Muscle of arm (tissue), 1 donor: ENCODE measurements at regions not wholly inside any gene's neighbourhood (a gene's known extent, or its start where the extent isn't known, plus 50 kb on each side); places are given as distances from the start of the nearest gene placed in this dataset.

Experiments used
- DNase-seq: peaks from one replicate; pipeline ENCODE4 v3.0.0-alpha.2; 2013

GRCh38 chr3:64316971-64317370 is 91.7 kb upstream of the PRICKLE2 start:
- DNase-seq: no peak

- no peak for DNase-seq
These were observed 86.3 kb upstream of the PRICKLE2 start for GRCh38 chr3:64311424-64312061.

- DNase-seq: no peak
These were observed 83.7 kb upstream of the PRICKLE2 start for GRCh38 chr3:64308931-64309330.

- DNase-seq: no peak
These were observed 81.5 kb upstream of the PRICKLE2 start for GRCh38 chr3:64306745-64307144.

- DNase-seq: no peak
These were observed 80.5 kb upstream of the PRICKLE2 start for GRCh38 chr3:64305731-64306130.

GRCh38 chr3:64304828-64305410 is 79.7 kb upstream of the PRICKLE2 start:
- DNase-seq: no peak

GRCh38 chr3:64303881-64304280 is 78.6 kb upstream of the PRICKLE2 start:
- DNase-seq: no peak

- no peak for DNase-seq
These were observed 78.1 kb upstream of the PRICKLE2 start for GRCh38 chr3:64303401-64303800.

- DNase-seq: no peak
These were observed 76.2 kb upstream of the PRICKLE2 start for GRCh38 chr3:64301476-64301875.

GRCh38 chr3:64300790-64301423 is 75.6 kb upstream of the PRICKLE2 start:
- no peak for DNase-seq

GRCh38 chr3:64299206-64299605 is 73.9 kb upstream of the PRICKLE2 start:
- DNase-seq: no peak

GRCh38 chr3:64297563-64297962 is 72.3 kb upstream of the PRICKLE2 start:
- DNase-seq: no peak

GRCh38 chr3:64295594-64295993 is 70.3 kb upstream of the PRICKLE2 start:
- peak; percentile 50 for DNase-seq

- DNase-seq: no peak
These were observed 69.5 kb upstream of the PRICKLE2 start for GRCh38 chr3:64294771-64295170.

GRCh38 chr3:64293121-64293520 is 67.9 kb upstream of the PRICKLE2 start:
- DNase-seq: no peak

- DNase-seq: peak; percentile 57
These were observed 66.7 kb upstream of the PRICKLE2 start for GRCh38 chr3:64291956-64292355.

- DNase-seq: no peak
These were observed 66.1 kb upstream of the PRICKLE2 start for GRCh38 chr3:64291345-64291744.

GRCh38 chr3:64290864-64291263 is 65.6 kb upstream of the PRICKLE2 start:
- no peak for DNase-seq

- DNase-seq: no peak
These were observed 64.9 kb upstream of the PRICKLE2 start for GRCh38 chr3:64290161-64290560.

GRCh38 chr3:64289622-64290021 is 64.4 kb upstream of the PRICKLE2 start:
- DNase-seq: no peak

- DNase-seq: no peak
These were observed 53.4 kb upstream of the PRICKLE2 start for GRCh38 chr3:64278625-64279024.

GRCh38 chr3:64276131-64276530 is 50.9 kb upstream of the PRICKLE2 start:
- no peak for DNase-seq
